ENCODE measurements at regions not wholly inside any gene's neighbourhood (a gene's known extent, or its start where the extent isn't known, plus 50 kb on each side); places are given as distances from the start of the nearest gene placed in this dataset.
"Not testable (repeated sequence)": the region's sequence is repeated elsewhere in the genome, so short reads cannot be mapped to it uniquely, and the experiment has no call there.

- no peaks in the 10 kb centered on the region; the same call in 1 of the 2 replicates for H3K4me1 ChIP-seq (ENCODE audit: insufficient read depth, low read length)
- no peak overlapping the region for H3K4me3 ChIP-seq (ENCODE audit: low read length)
These were observed 300.5 kb upstream of the IGF1R start for GRCh38 chr15:98347866-98348265.

GRCh38 chr15:98350276-98350675 is 298.1 kb upstream of the IGF1R start:
- H3K9ac ChIP-seq (ENCODE audit: low read depth, low read length) = no peak overlapping the region
- no peaks in the 10 kb centered on the region for H3K27me3 ChIP-seq (ENCODE audit: insufficient read depth, low read length)
- H3K36me3 ChIP-seq (ENCODE audit: insufficient read depth, low read depth, low read length) = no peaks in the 10 kb centered on the region
- H3K4me3 ChIP-seq (ENCODE audit: low read length) = no peak overlapping the region
- no peaks in the 10 kb centered on the region for H3K9me3 ChIP-seq (ENCODE audit: insufficient read depth, low read depth, low read length)
- no peak overlapping the region for H3K27ac ChIP-seq (ENCODE audit: low read length)
- no peaks in the 10 kb centered on the region; the same call in 1 of the 2 replicates for H3K4me1 ChIP-seq (ENCODE audit: insufficient read depth, low read length)

More at GRCh38 chr15:98347866-98348265, 300.5 kb upstream of the IGF1R start:
- Histone ChIP-seq H3K9me3 (ENCODE audit: insufficient read depth, low read depth, low read length) (no peaks in the 10 kb centered on the region), H3K27me3 (ENCODE audit: insufficient read depth, low read length) (no peaks in the 10 kb centered on the region), H3K36me3 (ENCODE audit: insufficient read depth, low read depth, low read length) (no peaks in the 10 kb centered on the region), H3K9ac (ENCODE audit: low read depth, low read length) (no peak overlapping the region), H3K27ac (ENCODE audit: low read length) (no peak overlapping the region)

- H3K4me1 ChIP-seq (ENCODE audit: insufficient read depth, low read length) = not testable (repeated sequence)
These were observed 290.1 kb upstream of the IGF1R start for GRCh38 chr15:98358274-98358673.

GRCh38 chr15:98358971-98359370 is 289.4 kb upstream of the IGF1R start:
- no peak overlapping the region for H3K9ac ChIP-seq (ENCODE audit: low read depth, low read length)
- no peaks in the 10 kb centered on the region for H3K27me3 ChIP-seq (ENCODE audit: insufficient read depth, low read length)
- H3K4me1 ChIP-seq (ENCODE audit: insufficient read depth, low read length) = no peaks in the 10 kb centered on the region
- no peak overlapping the region for H3K4me3 ChIP-seq (ENCODE audit: low read length)
- H3K36me3 ChIP-seq (ENCODE audit: insufficient read depth, low read depth, low read length) = no peaks in the 10 kb centered on the region
- no peaks in the 10 kb centered on the region for H3K9me3 ChIP-seq (ENCODE audit: insufficient read depth, low read depth, low read length)
- no peak overlapping the region for H3K27ac ChIP-seq (ENCODE audit: low read length)

More at GRCh38 chr15:98358274-98358673, 290.1 kb upstream of the IGF1R start:
- H3K4me3 ChIP-seq (ENCODE audit: low read length); H3K27me3 ChIP-seq (ENCODE audit: insufficient read depth, low read length); H3K27ac ChIP-seq (ENCODE audit: low read length); H3K9ac ChIP-seq (ENCODE audit: low read depth, low read length); H3K9me3 ChIP-seq (ENCODE audit: insufficient read depth, low read depth, low read length); H3K36me3 ChIP-seq (ENCODE audit: insufficient read depth, low read depth, low read length): not testable (repeated sequence)

GRCh38 chr15:98363416-98363815 is 284.9 kb upstream of the IGF1R start:
- Histone ChIP-seq H3K4me1 (ENCODE audit: insufficient read depth, low read length) (no peaks in the 10 kb centered on the region), H3K9me3 (ENCODE audit: insufficient read depth, low read depth, low read length) (no peaks in the 10 kb centered on the region), H3K9ac (ENCODE audit: low read depth, low read length) (no peak overlapping the region), H3K27ac (ENCODE audit: low read length) (no peak overlapping the region), H3K27me3 (ENCODE audit: insufficient read depth, low read length) (no peaks in the 10 kb centered on the region), H3K36me3 (ENCODE audit: insufficient read depth, low read depth, low read length) (no peaks in the 10 kb centered on the region), H3K4me3 (ENCODE audit: low read length) (no peak overlapping the region)

GRCh38 chr15:98363955-98364354 is 284.4 kb upstream of the IGF1R start:
- Histone ChIP-seq H3K4me3 (ENCODE audit: low read length) (no peak overlapping the region), H3K9me3 (ENCODE audit: insufficient read depth, low read depth, low read length) (no peaks in the 10 kb centered on the region), H3K27me3 (ENCODE audit: insufficient read depth, low read length) (no peaks in the 10 kb centered on the region), H3K4me1 (ENCODE audit: insufficient read depth, low read length) (no peaks in the 10 kb centered on the region), H3K27ac (ENCODE audit: low read length) (no peak overlapping the region), H3K9ac (ENCODE audit: low read depth, low read length) (no peak overlapping the region), H3K36me3 (ENCODE audit: insufficient read depth, low read depth, low read length) (no peaks in the 10 kb centered on the region)

- no peak overlapping the region for H3K27ac ChIP-seq (ENCODE audit: low read length)
- no peaks in the 10 kb centered on the region for H3K9me3 ChIP-seq (ENCODE audit: insufficient read depth, low read depth, low read length)
- H3K27me3 ChIP-seq (ENCODE audit: insufficient read depth, low read length) = no peaks in the 10 kb centered on the region
- H3K9ac ChIP-seq (ENCODE audit: low read depth, low read length) = no peak overlapping the region
- H3K4me3 ChIP-seq (ENCODE audit: low read length) = no peak overlapping the region
- no peaks in the 10 kb centered on the region for H3K36me3 ChIP-seq (ENCODE audit: insufficient read depth, low read depth, low read length)
- H3K4me1 ChIP-seq (ENCODE audit: insufficient read depth, low read length) = no peaks in the 10 kb centered on the region
These were observed 279.1 kb upstream of the IGF1R start for GRCh38 chr15:98369081-98369716.

- Histone ChIP-seq H3K27me3 (ENCODE audit: insufficient read depth, low read length) (no peaks in the 10 kb centered on the region), H3K36me3 (ENCODE audit: insufficient read depth, low read depth, low read length) (no peaks in the 10 kb centered on the region), H3K9ac (ENCODE audit: low read depth, low read length) (no peak overlapping the region), H3K4me1 (ENCODE audit: insufficient read depth, low read length) (no peaks in the 10 kb centered on the region), H3K4me3 (ENCODE audit: low read length) (no peak overlapping the region), H3K27ac (ENCODE audit: low read length) (no peak overlapping the region), H3K9me3 (ENCODE audit: insufficient read depth, low read depth, low read length) (peaks cover 12% of the 10 kb centered on the region)
These were observed 272.6 kb upstream of the IGF1R start for GRCh38 chr15:98375513-98376340.

- H3K27me3 ChIP-seq (ENCODE audit: insufficient read depth, low read length) = no peaks in the 10 kb centered on the region
- H3K9me3 ChIP-seq (ENCODE audit: insufficient read depth, low read depth, low read length) = peaks cover 12% of the 10 kb centered on the region
- no peak overlapping the region for H3K9ac ChIP-seq (ENCODE audit: low read depth, low read length)
- H3K4me1 ChIP-seq (ENCODE audit: insufficient read depth, low read length) = no peaks in the 10 kb centered on the region; the same call in 1 of the 2 replicates
- H3K36me3 ChIP-seq (ENCODE audit: insufficient read depth, low read depth, low read length) = no peaks in the 10 kb centered on the region
- no peak overlapping the region for H3K4me3 ChIP-seq (ENCODE audit: low read length)
- H3K27ac ChIP-seq (ENCODE audit: low read length) = no peak overlapping the region
These were observed 267.6 kb upstream of the IGF1R start for GRCh38 chr15:98380721-98381120.

- Histone ChIP-seq H3K9me3 (ENCODE audit: insufficient read depth, low read depth, low read length) (peaks cover 12% of the 10 kb centered on the region), H3K9ac (ENCODE audit: low read depth, low read length) (no peak overlapping the region), H3K36me3 (ENCODE audit: insufficient read depth, low read depth, low read length) (no peaks in the 10 kb centered on the region), H3K27me3 (ENCODE audit: insufficient read depth, low read length) (no peaks in the 10 kb centered on the region), H3K27ac (ENCODE audit: low read length) (no peak overlapping the region), H3K4me3 (ENCODE audit: low read length) (no peak overlapping the region), H3K4me1 (ENCODE audit: insufficient read depth, low read length) (no peaks in the 10 kb centered on the region; the same call in 1 of the 2 replicates)
These were observed 266.9 kb upstream of the IGF1R start for GRCh38 chr15:98381446-98381845.

- no peaks in the 10 kb centered on the region for H3K36me3 ChIP-seq (ENCODE audit: insufficient read depth, low read depth, low read length)
- H3K4me3 ChIP-seq (ENCODE audit: low read length) = no peak overlapping the region
- H3K4me1 ChIP-seq (ENCODE audit: insufficient read depth, low read length) = no peaks in the 10 kb centered on the region; the same call in 1 of the 2 replicates
- H3K27me3 ChIP-seq (ENCODE audit: insufficient read depth, low read length) = no peaks in the 10 kb centered on the region
- peaks cover 12% of the 10 kb centered on the region for H3K9me3 ChIP-seq (ENCODE audit: insufficient read depth, low read depth, low read length)
- no peak overlapping the region for H3K9ac ChIP-seq (ENCODE audit: low read depth, low read length)
- H3K27ac ChIP-seq (ENCODE audit: low read length) = no peak overlapping the region
These were observed 266.2 kb upstream of the IGF1R start for GRCh38 chr15:98382139-98382538.

- Histone ChIP-seq H3K9me3 (ENCODE audit: insufficient read depth, low read depth, low read length) (peaks cover 12% of the 10 kb centered on the region), H3K27me3 (ENCODE audit: insufficient read depth, low read length) (no peaks in the 10 kb centered on the region), H3K9ac (ENCODE audit: low read depth, low read length) (no peak overlapping the region), H3K4me1 (ENCODE audit: insufficient read depth, low read length) (no peaks in the 10 kb centered on the region; the same call in 1 of the 2 replicates), H3K4me3 (ENCODE audit: low read length) (no peak overlapping the region), H3K36me3 (ENCODE audit: insufficient read depth, low read depth, low read length) (no peaks in the 10 kb centered on the region), H3K27ac (ENCODE audit: low read length) (no peak overlapping the region)
These were observed 264.8 kb upstream of the IGF1R start for GRCh38 chr15:98383571-98383970.
